ENCODE measurements at regions not wholly inside any gene's neighbourhood (a gene's known extent, or its start where the extent isn't known, plus 50 kb on each side); places are given as distances from the start of the nearest gene placed in this dataset.

GRCh38 chr7:128163473-128163872, 77.6 kb upstream of the LEP start:
- H3K4me1 ChIP-seq (ENCODE audit: control insufficient read depth in 1 of 2, insufficient read depth in 2 of 2, low read length in 2 of 2): peaks cover 21 to 22% of the 10 kb centered on the region in 2 donors
- 100% methylated on average over 1 of the region's 2 CpGs for WGBS (ENCODE audit: insufficient coverage)
- no peak for TF ChIP-seq CTCF (IDR thresholded peaks at IDR 0.05)
- peaks cover 0 to 27% (median 12%) of the 10 kb centered on the region in 7 donors for H3K9me3 Mint-ChIP-seq
- no peaks in the 10 kb centered on the region for H3K36me3 ChIP-seq (replicated peaks in 1 of 2; ENCODE audit: control insufficient read depth in 1 of 2, insufficient read depth in 2 of 2, low read length in 2 of 2)
- H3K4me1 Mint-ChIP-seq: peaks cover 15% of the 10 kb centered on the region
- no peak overlapping the region for H3K27ac ChIP-seq (ENCODE audit: low read depth in 1 of 2, low read length in 2 of 2)
- peaks cover 0 to 19% of the 10 kb centered on the region in 2 donors for H3K9me3 ChIP-seq (replicated peaks in 1 of 2; ENCODE audit: control insufficient read depth in 1 of 2, insufficient read depth in 1 of 2, low read length in 2 of 2)
- H3K27ac Mint-ChIP-seq: peak overlapping the region in 1 of 7 donors; percentile 3
- H4K20me1 ChIP-seq (ENCODE audit: insufficient read depth, low read length): no peaks in the 10 kb centered on the region
- H3K4me3 ChIP-seq (replicated peaks in 1 of 3; ENCODE audit: low read depth in 2 of 3, low read length in 3 of 3): no peak overlapping the region
- no peak overlapping the region for H3K9ac ChIP-seq (ENCODE audit: insufficient read depth, low read length, poor library complexity, severe bottlenecking)
- H3K27me3 ChIP-seq (ENCODE audit: control insufficient read depth in 2 of 2, insufficient read depth in 2 of 2, low read length in 2 of 2): peaks cover 53 to 79% of the 10 kb centered on the region in 2 donors
- no peaks in the 10 kb centered on the region for H3K79me2 ChIP-seq (ENCODE audit: insufficient read depth, low read length)
- peak overlapping the region in 1 of 2 donors; percentile 46 for H3K4me3 Mint-ChIP-seq
- intact Hi-C loops (cut with micrococcal nuclease): no loop called here
- peaks cover 67 to 84% (median 74%) of the 10 kb centered on the region in 3 donors for H3K27me3 Mint-ChIP-seq (ENCODE audit: low read depth in 3 of 3)
- DNase-seq: no peak
- peaks cover 5 to 13% of the 10 kb centered on the region in 2 donors for H3K36me3 Mint-ChIP-seq
- no peak overlapping the region for H3K4me2 ChIP-seq (replicated peaks; ENCODE audit: extremely low read depth, low read length, poor library complexity, severe bottlenecking)
- no peak overlapping the region for H2AFZ ChIP-seq (ENCODE audit: insufficient read depth, low read depth, low read length, poor library complexity, severe bottlenecking)

GRCh38 chr7:128164061-128164954, 76.8 kb upstream of the LEP start:
- no peak for TF ChIP-seq CTCF (IDR thresholded peaks at IDR 0.05)
- H2AFZ ChIP-seq (ENCODE audit: insufficient read depth, low read depth, low read length, poor library complexity, severe bottlenecking): no peak overlapping the region
- H3K36me3 ChIP-seq (replicated peaks in 1 of 2; ENCODE audit: control insufficient read depth in 1 of 2, insufficient read depth in 2 of 2, low read length in 2 of 2): no peaks in the 10 kb centered on the region
- no peaks in the 10 kb centered on the region for H4K20me1 ChIP-seq (ENCODE audit: insufficient read depth, low read length)
- intact Hi-C loops (cut with micrococcal nuclease): no loop called here
- Mint-ChIP-seq H3K27me3 (ENCODE audit: low read depth in 3 of 3) (peaks cover 71 to 85% (median 83%) of the 10 kb centered on the region in 3 donors), H3K9me3 (peaks cover 0 to 32% (median 19%) of the 10 kb centered on the region in 7 donors), H3K4me3 (peak overlapping the region in 1 of 2 donors; percentile 46), H3K36me3 (peaks cover 7 to 15% of the 10 kb centered on the region in 2 donors), H3K27ac (no peak overlapping the region), H3K4me1 (peaks cover 18% of the 10 kb centered on the region)
- no peak for DNase-seq
- no peak overlapping the region for H3K27ac ChIP-seq (ENCODE audit: low read depth in 1 of 2, low read length in 2 of 2)
- H3K9me3 ChIP-seq (replicated peaks in 1 of 2; ENCODE audit: control insufficient read depth in 1 of 2, insufficient read depth in 1 of 2, low read length in 2 of 2): peaks cover 0 to 27% of the 10 kb centered on the region in 2 donors
- H3K4me3 ChIP-seq (replicated peaks in 1 of 3; ENCODE audit: low read depth in 2 of 3, low read length in 3 of 3): no peak overlapping the region
- H3K4me2 ChIP-seq (replicated peaks; ENCODE audit: extremely low read depth, low read length, poor library complexity, severe bottlenecking): no peak overlapping the region
- WGBS (ENCODE audit: insufficient coverage): 96% methylated on average over 3 of the region's 6 CpGs
- no peak overlapping the region for H3K9ac ChIP-seq (ENCODE audit: insufficient read depth, low read length, poor library complexity, severe bottlenecking)
- peaks cover 61 to 88% of the 10 kb centered on the region in 2 donors for H3K27me3 ChIP-seq (ENCODE audit: control insufficient read depth in 2 of 2, insufficient read depth in 2 of 2, low read length in 2 of 2)
- H3K79me2 ChIP-seq (ENCODE audit: insufficient read depth, low read length): no peaks in the 10 kb centered on the region
- peaks cover 23% of the 10 kb centered on the region in 2 donors for H3K4me1 ChIP-seq (ENCODE audit: control insufficient read depth in 1 of 2, insufficient read depth in 2 of 2, low read length in 2 of 2)

Data from CD14-positive monocyte (primary cell).